NCI-H82 treated with DMSO at 0.1 percent for 48 hours (cell line): ENCODE measurements at regions not wholly inside any gene's neighbourhood (a gene's known extent, or its start where the extent isn't known, plus 50 kb on each side); places are given as distances from the start of the nearest gene placed in this dataset.
"Not testable (repeated sequence)": the region's sequence is repeated elsewhere in the genome, so short reads cannot be mapped to it uniquely, and the experiment has no call there.

Experiments
- DNase-seq: peaks from one replicate; lab custom pipeline; 2025; ENCODE audit not compliant: unreplicated experiment; lab: John Stamatoyannopoulos, UW

DNA sequence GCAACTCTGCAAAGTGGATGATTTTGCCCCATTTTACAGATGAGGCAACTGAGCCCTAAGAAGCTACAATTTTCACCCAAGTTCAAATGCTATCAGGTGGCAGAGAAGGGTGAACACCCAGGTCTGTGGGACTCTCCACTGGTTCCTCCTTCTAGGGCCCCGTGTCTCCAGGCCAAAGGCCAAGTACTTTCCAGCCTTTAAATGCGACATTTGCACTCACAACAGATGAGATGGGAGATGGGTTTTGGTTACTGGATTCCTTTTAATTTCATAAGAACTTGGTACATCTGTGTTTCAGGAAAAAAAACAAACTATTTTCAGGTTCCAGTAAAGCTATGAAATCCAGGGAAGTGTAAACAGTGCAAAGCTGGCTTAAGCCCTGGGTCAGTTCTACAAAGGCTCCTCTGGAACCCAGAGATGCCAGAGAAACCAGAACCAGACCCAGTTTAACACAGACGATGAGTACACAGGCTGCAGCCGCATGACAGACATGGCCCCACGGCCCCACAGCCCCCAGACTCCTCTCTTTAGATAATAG lies 361.7 kb downstream of the ANAPC1 start:
- DNase-seq: no peak

DNA sequence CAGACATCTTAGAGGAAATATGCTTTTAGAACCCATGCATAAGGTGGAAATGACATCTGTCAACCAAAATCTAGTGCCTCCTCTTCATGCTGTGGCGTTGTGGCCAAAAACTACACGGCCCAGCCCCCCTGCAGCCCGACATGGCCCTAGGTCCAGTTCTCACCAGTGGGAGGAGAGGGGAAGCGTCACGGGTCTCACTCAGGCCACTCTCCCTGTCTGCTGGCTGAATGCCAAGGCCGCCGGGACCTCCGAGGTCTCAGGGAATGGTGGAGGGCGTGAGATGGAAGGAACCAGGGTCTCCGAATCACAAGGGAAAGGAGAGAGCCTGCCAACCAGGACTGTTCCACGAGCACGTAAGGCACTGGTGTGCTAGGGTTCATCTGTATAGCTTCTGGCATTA lies 361.0 kb downstream of the ANAPC1 start:
- DNase-seq: no peak

DNA sequence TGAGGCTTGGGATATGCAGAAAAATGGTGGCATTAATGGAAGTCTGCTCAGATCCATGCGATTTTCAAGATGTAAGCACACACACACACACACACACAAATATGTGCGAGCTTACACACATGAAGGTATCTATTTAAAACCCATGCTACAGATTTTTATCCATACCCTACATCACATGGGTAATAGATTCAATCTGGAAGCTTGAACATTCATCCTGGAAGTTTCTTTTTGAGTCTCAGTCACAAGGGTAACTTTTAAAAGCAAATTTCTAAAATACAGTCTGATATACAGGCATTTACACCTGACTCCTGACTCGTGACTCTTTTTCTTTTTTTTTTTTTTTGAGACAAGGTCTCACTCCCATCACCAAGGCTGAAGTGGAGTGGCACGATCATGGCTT lies 359.0 kb downstream of the ANAPC1 start:
- DNase-seq: not testable (repeated sequence)

DNA sequence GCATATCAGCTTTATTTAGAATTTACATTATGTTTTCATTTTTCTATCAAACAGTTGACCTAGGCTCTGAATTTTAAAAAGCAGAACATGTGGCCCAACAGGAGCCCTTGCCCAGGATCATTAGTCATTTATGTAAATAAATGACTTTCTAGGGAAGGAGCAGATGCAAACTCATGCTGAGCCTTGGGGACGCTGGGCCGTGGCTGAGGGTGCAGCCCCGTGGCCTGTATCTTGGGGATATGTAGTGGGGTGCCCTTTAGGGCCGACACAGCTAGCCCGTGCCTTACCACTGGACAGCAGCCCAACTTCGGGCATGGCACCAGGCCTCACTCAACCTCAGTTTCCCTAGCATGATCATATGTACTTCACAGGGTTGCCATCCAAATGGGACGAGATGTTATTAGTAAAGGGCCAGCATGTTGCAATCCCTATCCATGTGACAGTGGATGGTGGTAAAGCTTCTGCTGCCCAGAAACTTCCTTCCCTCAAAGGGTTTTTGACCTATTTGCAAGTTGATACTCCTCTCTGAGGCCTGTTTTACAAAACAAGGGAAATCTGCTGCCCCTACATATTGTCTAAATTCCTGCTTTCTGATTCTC lies 357.9 kb downstream of the ANAPC1 start:
- not testable (repeated sequence) for DNase-seq

DNA sequence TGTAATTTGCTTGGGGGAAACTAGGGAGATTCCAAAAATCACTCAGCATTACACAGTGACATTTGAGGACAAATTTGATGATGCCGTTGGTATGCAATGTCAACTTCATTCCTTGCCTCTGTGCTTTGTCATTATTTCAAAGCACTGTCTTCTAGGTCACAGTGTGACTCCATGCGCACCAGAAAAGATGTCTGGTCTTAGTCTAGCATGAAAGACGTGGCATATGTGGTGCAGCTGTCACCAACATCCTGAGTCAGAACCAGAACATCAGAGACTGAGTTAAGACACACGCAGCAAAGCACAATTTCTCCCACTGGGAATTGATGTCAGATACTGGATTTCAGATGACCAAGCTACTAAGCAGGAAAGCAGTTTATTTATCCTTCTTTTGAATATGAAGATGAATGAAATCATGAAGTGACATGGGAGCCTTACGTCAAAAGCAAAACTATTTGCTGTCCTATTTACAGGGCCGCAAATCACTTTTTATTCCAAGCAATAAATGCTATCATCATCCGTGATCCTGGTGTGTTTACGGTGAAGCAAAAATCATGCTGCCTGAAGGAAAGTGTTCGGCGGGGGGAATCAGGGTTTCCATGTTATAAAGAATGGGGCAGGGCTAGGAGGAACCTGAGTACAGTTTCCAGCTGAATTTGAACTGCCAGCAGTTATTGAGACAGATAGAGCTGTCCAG lies 356.1 kb downstream of the ANAPC1 start:
- DNase-seq: not testable (repeated sequence)

DNA sequence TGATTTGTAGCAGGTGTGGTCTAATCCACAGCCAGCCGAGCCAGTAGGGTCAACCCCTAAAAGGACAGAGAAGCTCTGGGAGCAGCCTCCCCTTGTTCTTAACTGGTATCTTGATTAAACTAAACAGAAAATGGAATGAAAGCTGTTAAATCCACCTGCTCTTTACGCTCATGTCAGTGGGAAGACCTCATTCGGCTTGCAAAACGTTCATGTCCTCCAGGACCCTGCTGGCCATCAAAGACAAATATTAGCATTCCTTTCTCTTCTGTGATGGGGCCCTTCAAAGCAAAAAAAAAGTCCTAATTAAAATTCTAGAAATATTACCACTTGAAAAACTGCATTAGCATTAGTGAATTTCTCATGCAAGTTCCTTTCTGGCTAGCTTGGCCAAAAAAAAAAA lies 355.0 kb downstream of the ANAPC1 start:
- not testable (repeated sequence) for DNase-seq

DNA sequence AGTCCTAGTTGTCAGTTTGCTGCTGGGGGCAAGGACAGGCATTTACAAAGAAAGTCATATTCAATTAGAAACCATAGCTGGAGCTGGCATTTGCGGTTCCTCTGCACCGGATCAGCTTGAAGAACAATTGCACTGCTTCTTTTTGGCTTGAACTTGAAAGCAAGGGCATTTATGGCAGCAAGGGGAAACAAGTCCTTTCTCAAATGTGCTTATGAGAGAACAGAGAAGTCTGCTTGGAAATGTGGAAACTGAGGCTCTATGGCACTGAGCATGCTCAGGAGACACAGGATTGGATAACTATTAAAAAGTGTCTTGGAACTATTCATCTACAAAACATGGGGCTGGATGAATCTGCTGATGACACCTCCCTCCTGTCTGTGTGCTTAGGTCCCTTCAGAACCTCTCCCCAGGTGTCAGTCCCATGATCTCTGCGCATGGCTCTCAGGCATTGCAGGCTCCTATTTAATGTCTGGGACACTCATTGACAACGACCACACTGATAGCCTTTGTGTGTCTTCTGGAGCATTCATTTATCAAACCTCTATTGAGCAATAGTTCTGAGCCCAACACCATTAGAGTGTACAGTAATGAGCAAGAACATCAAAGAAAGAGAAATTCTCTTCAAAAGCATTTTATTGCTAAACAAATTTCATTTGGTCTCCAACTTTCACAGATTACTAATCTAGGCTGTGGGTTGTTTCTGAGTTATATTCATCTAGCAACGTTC lies 353.6 kb downstream of the ANAPC1 start:
- not testable (repeated sequence) for DNase-seq

DNA sequence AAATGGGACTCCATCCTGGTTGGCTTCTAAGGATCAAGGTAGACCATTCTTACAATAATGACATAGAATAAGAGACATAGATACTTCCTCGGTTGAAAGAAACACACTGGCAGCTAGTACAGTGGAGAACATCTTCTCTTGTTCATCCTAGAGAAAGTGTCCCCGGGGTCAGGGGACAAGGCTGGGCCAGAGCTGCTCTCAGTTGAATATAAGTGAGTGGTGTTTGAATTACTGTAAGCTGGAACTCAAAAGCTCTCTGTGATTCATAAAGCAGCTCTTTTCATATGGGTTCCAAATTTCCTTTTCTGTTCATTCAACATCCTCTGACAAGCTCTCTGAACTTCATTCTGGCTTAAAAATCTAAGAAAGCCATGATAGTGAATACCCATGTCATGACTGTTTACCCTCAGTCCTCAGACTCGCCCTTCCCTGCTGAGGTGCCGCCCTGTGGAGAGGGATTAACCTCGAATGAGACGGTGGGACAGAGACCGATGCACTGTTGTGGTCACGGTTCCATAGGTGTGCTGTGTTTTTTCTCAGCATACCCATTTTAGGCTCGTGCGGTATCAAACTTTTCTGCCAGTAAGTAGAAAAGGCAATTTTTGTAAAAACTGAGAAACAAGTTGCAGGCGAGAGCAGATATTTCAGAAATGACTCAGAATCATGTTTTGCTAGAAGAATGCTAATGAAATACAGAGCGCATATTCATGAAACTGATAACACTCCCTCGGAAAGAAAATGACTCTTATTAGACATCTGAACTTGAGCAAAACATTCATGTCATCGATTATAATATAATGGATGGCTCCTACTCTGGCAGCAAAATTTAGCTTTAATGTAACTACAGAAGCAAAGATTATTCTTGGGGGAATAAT lies 351.1 kb downstream of the ANAPC1 start:
- not testable (repeated sequence) for DNase-seq

DNA sequence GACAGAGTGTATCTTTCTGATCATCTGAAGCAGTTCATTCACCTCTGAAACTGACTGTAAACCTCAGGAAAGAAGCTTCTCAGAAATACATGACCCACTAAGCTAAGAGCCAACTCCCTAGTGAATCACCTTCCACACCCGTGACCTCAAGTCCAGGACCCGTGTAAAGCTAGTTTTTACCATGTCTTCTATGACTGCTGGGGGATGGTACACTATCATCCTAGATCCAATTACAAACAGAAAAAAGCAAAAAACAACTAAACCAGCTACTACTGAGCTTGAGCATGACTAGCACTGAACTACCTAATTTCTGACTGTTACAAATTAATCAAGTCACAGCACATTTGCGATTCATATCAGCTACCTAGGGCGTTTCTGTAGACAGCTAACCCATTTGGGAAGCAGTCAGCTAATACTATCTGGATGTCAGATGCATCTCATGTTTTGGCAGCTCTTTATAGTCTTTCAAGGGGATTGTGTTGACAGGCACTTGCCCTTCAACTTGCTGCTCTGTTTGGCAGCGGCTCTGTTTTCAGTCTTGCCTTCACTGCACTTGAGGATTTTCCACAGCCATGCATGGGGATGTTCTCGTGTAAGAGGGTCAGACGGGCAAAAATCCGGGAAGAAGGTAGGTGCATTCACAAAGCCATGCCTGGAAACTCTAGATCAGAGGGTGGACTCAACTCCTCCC lies 350.3 kb downstream of the ANAPC1 start:
- not testable (repeated sequence) for DNase-seq

DNA sequence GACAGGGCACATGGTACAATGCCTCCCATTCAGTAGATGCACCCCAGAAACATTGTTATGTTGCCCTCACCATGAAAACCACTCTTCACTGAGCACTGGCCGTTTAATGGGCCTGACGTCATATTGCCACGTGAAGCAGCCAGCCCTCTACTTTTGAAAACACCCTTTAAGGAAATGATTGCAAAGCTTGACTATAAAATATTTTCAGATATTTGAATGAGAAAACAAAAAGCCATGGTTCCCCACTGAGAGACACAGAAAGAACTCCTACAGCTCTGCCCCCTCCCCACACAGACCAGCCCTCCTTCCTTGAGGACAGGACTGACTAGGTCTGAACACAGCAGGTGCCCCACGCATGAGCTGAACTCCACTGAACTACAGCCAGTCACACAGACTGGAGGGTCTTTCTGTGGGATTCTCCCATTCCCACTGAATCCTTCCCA lies 349.1 kb downstream of the ANAPC1 start:
- DNase-seq: no peak

DNA sequence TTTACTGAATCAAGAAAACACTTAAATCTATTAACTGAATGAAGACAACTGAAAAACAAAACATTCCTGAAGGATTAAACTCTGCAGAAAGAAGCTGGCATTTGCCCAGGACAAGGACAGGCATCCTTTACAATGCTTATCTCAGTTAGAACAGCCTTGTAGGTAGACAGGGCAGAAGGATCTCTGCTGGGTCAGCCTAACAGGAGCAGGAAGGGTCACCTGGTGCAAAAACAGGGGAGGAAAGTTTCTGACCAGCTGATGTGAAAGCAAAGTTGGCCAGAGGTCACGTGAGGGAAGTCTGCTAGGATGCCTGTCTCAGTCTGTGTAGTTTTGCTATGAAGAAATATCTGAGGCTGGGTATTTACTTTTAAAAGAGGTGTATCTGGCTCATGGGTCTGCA lies 348.6 kb downstream of the ANAPC1 start:
- no peak for DNase-seq

DNA sequence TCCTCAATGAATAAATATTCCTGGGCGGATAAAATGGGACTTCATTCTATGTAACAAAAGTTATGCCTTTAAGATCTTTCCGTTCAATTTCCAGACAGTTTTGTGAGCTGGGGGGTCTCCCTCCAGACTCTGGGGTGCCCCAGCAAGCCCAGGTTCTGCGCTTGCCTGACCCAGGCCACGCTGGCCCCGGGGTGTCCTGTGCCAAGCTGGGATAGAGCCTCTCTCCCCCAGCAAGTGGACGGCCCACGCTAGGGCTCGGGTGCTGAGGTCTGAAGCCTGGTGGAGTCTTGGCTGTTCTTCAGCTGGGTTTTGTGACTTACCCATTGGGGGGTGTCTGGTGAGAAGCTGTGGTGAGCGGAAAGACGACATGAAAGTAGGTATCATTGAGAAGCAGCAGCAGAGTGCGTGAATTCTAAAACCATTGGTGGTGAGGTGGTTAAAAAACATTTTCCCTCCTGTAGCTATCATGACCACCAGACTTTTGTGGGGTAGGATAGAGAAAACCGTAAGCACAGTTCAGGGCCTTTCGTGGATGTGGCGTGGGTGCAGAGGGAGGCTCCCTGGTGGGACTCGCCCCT lies 346.8 kb downstream of the ANAPC1 start:
- no peak for DNase-seq

DNA sequence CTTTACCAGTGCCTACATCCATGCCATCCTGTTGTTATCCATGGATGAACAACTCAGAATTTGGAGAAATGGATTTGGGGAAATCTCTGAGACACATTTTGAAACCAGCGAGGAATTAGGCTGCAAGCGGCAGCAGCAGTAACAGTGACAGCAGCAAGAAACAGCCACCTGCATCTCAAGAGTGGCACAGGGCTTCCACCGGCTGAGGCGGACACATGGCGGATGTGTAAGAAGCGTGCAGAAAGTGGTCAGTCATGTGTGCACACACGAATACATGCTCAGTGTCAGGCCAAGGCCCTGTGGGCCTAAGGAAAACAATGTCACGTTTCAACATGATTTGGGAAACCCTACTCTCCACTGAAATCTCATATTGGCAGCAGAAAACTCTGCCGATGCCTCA lies 344.0 kb downstream of the ANAPC1 start:
- not testable (repeated sequence) for DNase-seq

DNA sequence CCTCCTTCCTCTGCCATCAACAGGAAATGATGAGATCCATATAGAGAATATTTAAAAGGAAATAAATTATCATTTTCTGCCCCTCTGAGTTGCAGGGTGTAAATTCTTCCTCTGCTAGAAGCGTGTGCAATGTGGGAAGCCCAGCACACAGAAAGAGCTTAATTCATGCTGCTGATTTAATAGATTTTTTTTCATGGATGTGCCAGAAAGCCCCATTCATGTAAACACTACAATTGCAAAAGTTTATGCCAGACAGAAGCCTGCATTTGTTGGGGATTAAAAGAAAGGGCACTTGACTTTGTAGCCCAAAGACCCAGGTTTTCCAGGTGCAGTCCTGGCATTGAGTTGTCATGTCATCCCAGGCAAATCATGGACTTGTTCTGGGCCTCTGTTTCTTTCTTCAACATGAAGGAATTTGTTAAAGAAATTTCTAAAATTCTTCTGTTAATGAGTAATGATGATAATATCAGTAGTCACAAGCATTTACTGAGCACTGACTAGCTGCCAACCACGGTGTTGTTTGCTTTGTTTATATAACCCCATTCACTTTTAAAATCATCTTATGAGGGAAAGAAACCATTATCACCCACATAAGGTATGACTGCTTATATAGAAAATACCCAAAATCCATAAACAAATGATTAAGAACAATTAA lies 341.7 kb downstream of the ANAPC1 start:
- not testable (repeated sequence) for DNase-seq

DNA sequence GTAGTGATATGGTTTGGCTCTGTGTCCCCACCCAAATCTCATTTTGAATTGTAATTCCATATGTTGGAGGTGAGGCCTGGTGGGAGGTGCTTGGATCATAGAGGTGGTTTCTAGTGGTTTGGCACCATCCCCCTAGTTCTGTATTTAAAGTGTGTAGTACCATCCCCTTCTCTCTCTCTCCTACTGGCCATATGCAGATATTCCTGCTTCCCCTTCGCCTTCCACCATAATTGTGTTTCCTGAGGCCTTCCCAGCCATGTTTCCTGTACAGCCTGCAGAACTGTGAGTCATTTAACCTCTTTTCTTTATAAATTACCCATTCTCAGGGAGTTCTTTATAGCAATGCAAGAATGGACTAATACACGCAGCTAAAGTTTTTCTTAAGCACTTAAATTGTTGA lies 340.0 kb downstream of the ANAPC1 start:
- not testable (repeated sequence) for DNase-seq

DNA sequence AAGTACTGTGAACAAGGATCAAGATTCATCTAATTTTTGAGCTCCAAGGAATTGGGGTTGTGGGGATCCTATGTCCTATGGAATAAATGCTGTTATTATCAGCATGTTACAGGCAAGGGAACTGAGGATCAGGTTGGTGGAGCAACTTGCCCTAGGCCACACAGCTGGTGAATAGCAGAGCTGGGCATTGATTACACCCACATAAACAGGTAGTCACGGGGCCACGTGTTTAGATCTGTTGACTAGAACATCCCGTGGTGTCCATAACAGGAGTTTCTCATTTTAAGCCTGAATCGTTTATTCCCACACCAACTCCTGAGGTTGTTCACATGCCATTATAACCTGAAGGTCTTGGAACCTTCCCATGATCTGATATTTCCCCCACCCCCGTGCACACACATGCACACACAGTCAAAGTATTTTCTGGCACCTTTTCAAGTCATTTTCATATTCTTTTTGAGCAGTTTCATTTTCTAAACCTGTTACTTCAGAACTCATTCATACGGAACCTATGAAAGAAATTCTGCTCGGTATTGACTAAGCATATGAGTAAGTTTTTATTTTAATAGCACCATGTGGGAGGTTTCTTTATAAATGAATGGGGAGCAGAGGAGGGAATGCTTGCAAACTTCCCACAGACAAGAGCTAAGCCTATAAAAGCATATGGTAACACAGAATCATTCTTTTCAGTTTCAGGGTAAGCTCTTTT lies 338.1 kb downstream of the ANAPC1 start:
- DNase-seq: not testable (repeated sequence)

DNA sequence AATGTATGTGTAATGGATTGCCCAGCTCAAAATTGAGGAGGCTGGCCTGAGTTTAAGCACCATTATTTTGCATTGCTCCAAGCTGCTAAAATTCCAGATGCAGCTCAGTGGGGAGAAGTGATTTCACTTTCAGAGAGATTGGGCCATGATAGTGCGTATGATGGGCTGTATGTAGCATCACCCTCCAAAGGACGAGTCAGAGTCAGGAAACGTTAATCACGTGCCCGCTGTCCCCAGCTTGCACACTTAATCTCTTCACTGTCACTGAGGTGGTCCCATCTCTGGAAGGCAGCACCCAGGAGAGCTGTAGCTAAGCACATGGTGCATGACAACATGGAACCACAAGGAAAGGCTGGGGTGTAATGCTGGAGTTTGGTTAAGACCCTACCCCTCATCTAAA lies 337.4 kb downstream of the ANAPC1 start:
- not testable (repeated sequence) for DNase-seq

DNA sequence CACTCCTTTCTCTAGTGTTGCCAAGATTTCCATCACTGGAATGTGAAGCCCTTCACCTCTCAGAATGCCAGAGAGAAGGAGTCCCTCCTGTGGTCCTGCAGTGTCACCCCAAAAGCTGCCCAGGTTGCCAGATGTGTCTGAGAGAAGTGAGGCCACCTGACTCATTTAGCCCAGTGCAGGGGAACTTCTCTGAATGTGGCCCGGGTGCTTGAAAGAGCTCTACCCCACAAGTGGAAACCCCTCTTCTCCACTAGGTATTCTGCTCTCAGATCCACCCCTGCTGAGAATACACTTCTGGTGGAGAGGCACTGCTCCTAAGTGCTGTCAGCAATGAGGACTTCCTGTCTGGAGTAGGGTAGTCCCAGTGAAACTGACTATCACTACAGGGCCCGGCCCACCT lies 334.8 kb downstream of the ANAPC1 start:
- DNase-seq: not testable (repeated sequence)

DNA sequence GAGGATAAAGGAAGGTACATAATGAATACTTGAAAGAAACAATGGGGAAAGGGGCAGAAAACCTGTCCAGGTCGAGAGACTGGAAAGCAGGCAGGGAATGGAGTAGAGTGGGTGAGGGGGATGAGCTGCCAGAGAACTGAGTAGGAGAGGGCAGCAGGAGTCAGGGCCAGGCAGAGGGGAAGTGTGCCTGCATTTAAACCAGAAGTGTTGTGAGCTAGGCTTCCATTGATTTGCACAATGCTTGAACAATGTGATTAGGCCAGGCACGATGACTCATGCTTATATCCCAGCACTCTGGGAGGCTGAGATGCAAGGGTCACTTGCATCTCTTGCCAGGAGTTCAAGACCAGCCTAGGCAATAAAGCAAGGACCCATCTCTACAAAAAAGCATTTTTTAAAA lies 332.6 kb downstream of the ANAPC1 start:
- DNase-seq: not testable (repeated sequence)
